ENCODE measurements at regions not wholly inside any gene's neighbourhood (a gene's known extent, or its start where the extent isn't known, plus 50 kb on each side); places are given as distances from the start of the nearest gene placed in this dataset.

GRCh38 chr13:74024856-74025255 lies 109.3 kb downstream of the KLF12 start:
- H3K4me3 ChIP-seq (ENCODE audit: low read depth, low read length) = no peak overlapping the region
- H3K79me2 ChIP-seq = no peaks in the 10 kb centered on the region
- no peak overlapping the region for H3K4me2 ChIP-seq (ENCODE audit: low read length)
- H3K36me3 ChIP-seq (ENCODE audit: control insufficient read depth, insufficient read depth, low read length) = no peaks in the 10 kb centered on the region
- no peaks in the 10 kb centered on the region for H3K4me1 ChIP-seq
- H3K9me3 ChIP-seq (ENCODE audit: control insufficient read depth, low read length) = no peaks in the 10 kb centered on the region
- no peak for TF ChIP-seq CTCF (IDR thresholded peaks at IDR 0.05)
- no peak overlapping the region for H2AFZ ChIP-seq
- H3K27me3 ChIP-seq (ENCODE audit: control insufficient read depth, insufficient read depth, low read length) = no peaks in the 10 kb centered on the region
- H3K9ac ChIP-seq = no peak overlapping the region
- H3K27ac ChIP-seq = no peak overlapping the region

- no peak overlapping the region for H3K9ac ChIP-seq
- no peaks in the 10 kb centered on the region for H3K79me2 ChIP-seq
- no peaks in the 10 kb centered on the region for H3K4me1 ChIP-seq
- no peak overlapping the region for H3K4me2 ChIP-seq (ENCODE audit: low read length)
- H3K27me3 ChIP-seq (ENCODE audit: control insufficient read depth, insufficient read depth, low read length) = no peaks in the 10 kb centered on the region
- H3K9me3 ChIP-seq (ENCODE audit: control insufficient read depth, low read length) = no peaks in the 10 kb centered on the region
- no peak overlapping the region for H3K27ac ChIP-seq
- no peak overlapping the region for H3K4me3 ChIP-seq (ENCODE audit: low read depth, low read length)
- H3K36me3 ChIP-seq (ENCODE audit: control insufficient read depth, insufficient read depth, low read length) = no peaks in the 10 kb centered on the region
- TF ChIP-seq CTCF (IDR thresholded peaks at IDR 0.05) = no peak
- H2AFZ ChIP-seq = no peak overlapping the region
These were observed 109.9 kb downstream of the KLF12 start for GRCh38 chr13:74024314-74024713.

- H2AFZ ChIP-seq = no peak overlapping the region
- H3K79me2 ChIP-seq = no peaks in the 10 kb centered on the region
- no peaks in the 10 kb centered on the region for H3K27me3 ChIP-seq (ENCODE audit: control insufficient read depth, insufficient read depth, low read length)
- no peak overlapping the region for H3K27ac ChIP-seq
- no peak for TF ChIP-seq CTCF (IDR thresholded peaks at IDR 0.05)
- H3K9ac ChIP-seq = no peak overlapping the region
- no peak overlapping the region for H3K4me3 ChIP-seq (ENCODE audit: low read depth, low read length)
- no peaks in the 10 kb centered on the region for H3K9me3 ChIP-seq (ENCODE audit: control insufficient read depth, low read length)
- H3K36me3 ChIP-seq (ENCODE audit: control insufficient read depth, insufficient read depth, low read length) = no peaks in the 10 kb centered on the region
- H3K4me2 ChIP-seq (ENCODE audit: low read length) = no peak overlapping the region
- no peaks in the 10 kb centered on the region for H3K4me1 ChIP-seq
These were observed 110.7 kb downstream of the KLF12 start for GRCh38 chr13:74023484-74023883.

GRCh38 chr13:74021505-74021904 lies 112.7 kb downstream of the KLF12 start:
- Histone ChIP-seq H3K9ac (no peak overlapping the region), H3K27me3 (ENCODE audit: control insufficient read depth, insufficient read depth, low read length) (no peaks in the 10 kb centered on the region)

More at GRCh38 chr13:74021505-74021904, 112.7 kb downstream of the KLF12 start:
- Histone ChIP-seq H3K79me2 (no peaks in the 10 kb centered on the region), H3K4me2 (ENCODE audit: low read length) (no peak overlapping the region), H3K9me3 (ENCODE audit: control insufficient read depth, low read length) (no peaks in the 10 kb centered on the region), H3K4me1 (no peaks in the 10 kb centered on the region), H3K4me3 (ENCODE audit: low read depth, low read length) (no peak overlapping the region), H3K27ac (no peak overlapping the region), H3K36me3 (ENCODE audit: control insufficient read depth, insufficient read depth, low read length) (no peaks in the 10 kb centered on the region), H2AFZ (no peak overlapping the region)
- no peak for TF ChIP-seq CTCF (IDR thresholded peaks at IDR 0.05)
